SK-N-SH (cell line): ENCODE measurements at regions not wholly inside any gene's neighbourhood (a gene's known extent, or its start where the extent isn't known, plus 50 kb on each side); places are given as distances from the start of the nearest gene placed in this dataset.

Experiments used
- CTCF ChIA-PET: fragments of 300-600, 350-600 bp; formaldehyde crosslinking; extraction: SDS; loops from one replicate; lab custom pipeline; 2021; lab: Yijun Ruan, JAX
- POLR2A ChIA-PET: fragments of 350-600 bp; sonication (Branson Sonifier 250); formaldehyde crosslinking; extraction: SDS; loops from one replicate; lab custom pipeline; 2020; ENCODE audit warnings: antibody characterized with exemption, inconsistent platforms; lab: Yijun Ruan, JAX
- DNase-seq: peaks from one replicate; pipeline ENCODE4 v3.0.0; 2012
- H2AFZ ChIP-seq: fragments of 200-600 bp; sonication (generic); 2 replicates; pipeline ENCODE4 v1.8.1; 2016; ENCODE audit warnings: antibody characterized with exemption, mild to moderate bottlenecking, low read depth
- H3F3A ChIP-seq: fragments of 200-600 bp; sonication (generic); replicated peaks from 2 replicates; pipeline ENCODE3; 2016; ENCODE audit warnings: antibody characterized with exemption, mild to moderate bottlenecking; ENCODE audit not compliant: insufficient read depth
- H3K27ac ChIP-seq, 2 experiments: fragments of 200-500 bp in 1 of 2; fragments of 200-600 bp in 1 of 2; sonication (Bioruptor generic) in 1 of 2; sonication (generic), shearing (Covaris generic) in 1 of 2; 2 replicates each; pipeline versions ENCODE4 v1.5.1 to v1.6.1; 2014 to 2016; ENCODE audit warnings: low read depth in 2 of 2, inconsistent platforms in 1 of 2, low read length in 1 of 2, mild to moderate bottlenecking in 1 of 2, mixed read lengths in 1 of 2
- H3K27me3 ChIP-seq: fragments of 200-600 bp; sonication (generic), shearing (Covaris generic); 2 replicates; pipeline ENCODE4 v1.6.1; 2016; ENCODE audit warnings: mixed run types; ENCODE audit not compliant: insufficient read depth
- H3K36me3 ChIP-seq, 2 experiments: fragments of 200-500 bp in 1 of 2; fragments of 200-600 bp in 1 of 2; sonication (Bioruptor generic) in 1 of 2; sonication (generic) in 1 of 2; replicated peaks in 1 of 2; 2 replicates each; pipeline versions ENCODE3 to v1.5.1; 2014 to 2016; ENCODE audit warnings: low read length in 1 of 2, mild to moderate bottlenecking in 1 of 2; ENCODE audit not compliant: insufficient read depth in 2 of 2, control insufficient read depth in 1 of 2
- H3K4me1 ChIP-seq, 2 experiments: fragments of 200-500 bp in 1 of 2; fragments of 200-600 bp in 1 of 2; sonication (Bioruptor generic) in 1 of 2; sonication (generic), shearing (Covaris generic) in 1 of 2; 2 replicates each; pipeline versions ENCODE4 v1.5.1 to v1.6.1; 2014 to 2016; ENCODE audit warnings: low read depth in 1 of 2, low read length in 1 of 2, mixed run types in 1 of 2; ENCODE audit not compliant: insufficient read depth in 2 of 2, control insufficient read depth in 1 of 2
- H3K4me2 ChIP-seq: fragments of 200-600 bp; sonication (generic), shearing (Covaris generic); 2 replicates; pipeline ENCODE4 v1.6.1; 2017; ENCODE audit warnings: mixed run types
- H3K4me3 ChIP-seq, 2 experiments: fragments of 200-500 bp in 1 of 2; fragments of 200-600 bp in 1 of 2; sonication (Bioruptor generic) in 1 of 2; sonication (generic), shearing (Covaris generic) in 1 of 2; 2 replicates each; pipeline versions ENCODE4 v1.5.1 to v1.8.1; 2014 to 2016; ENCODE audit warnings: low read depth in 2 of 2, inconsistent platforms in 1 of 2, low read length in 1 of 2, mild to moderate bottlenecking in 1 of 2, mixed read lengths in 1 of 2, moderate library complexity in 1 of 2
- H3K79me2 ChIP-seq: fragments of 200-600 bp; sonication (generic); 2 replicates; pipeline ENCODE4 v1.8.1; 2017; ENCODE audit warnings: mild to moderate bottlenecking; ENCODE audit not compliant: insufficient read depth
- H3K9ac ChIP-seq: fragments of 200-600 bp; sonication (generic); 2 replicates; pipeline ENCODE4 v1.6.1; 2017; ENCODE audit warnings: mixed run types
- H3K9me2 ChIP-seq: fragments of 200-600 bp; sonication (generic); 2 replicates; pipeline ENCODE4 v1.6.1; 2017; ENCODE audit warnings: mixed run types
- H3K9me3 ChIP-seq: fragments of 200-600 bp; sonication (generic); 2 replicates; pipeline ENCODE4 v1.6.1; 2017; ENCODE audit warnings: mixed run types, mild to moderate bottlenecking, moderate library complexity
- H4K20me1 ChIP-seq: fragments of 200-600 bp; sonication (generic); 2 replicates; pipeline ENCODE4 v1.6.1; 2017; ENCODE audit warnings: mild to moderate bottlenecking, mixed run types; ENCODE audit not compliant: insufficient read depth
- EP300 ChIP-seq, 2 experiments: IDR thresholded peaks; 2 replicates each; pipeline versions ENCODE4 v1.4.0 to v1.6.1; 2012; ENCODE audit warnings: borderline replicate concordance in 1 of 2, low read depth in 1 of 2, low read length in 1 of 2
- FOXJ3 ChIP-seq: sonication (generic); formaldehyde crosslinking; IDR thresholded peaks from 2 replicates; pipeline ENCODE4 v1.5.1; 2020; ENCODE audit warnings: mild to moderate bottlenecking, missing genetic modification reagents
- GABPA ChIP-seq: IDR thresholded peaks from 2 replicates; pipeline ENCODE4 v1.4.0; 2012; ENCODE audit warnings: low read depth, mild to moderate bottlenecking
- IRF3 ChIP-seq: fragments of 150-350 bp; IDR thresholded peaks from 2 replicates; pipeline ENCODE4 v1.6.1; 2016; ENCODE audit warnings: mild to moderate bottlenecking, low read depth, low read length
- NFIC ChIP-seq: IDR thresholded peaks from 2 replicates; pipeline ENCODE4 v1.4.0; 2012; ENCODE audit warnings: borderline replicate concordance
- NRF1 ChIP-seq: IDR thresholded peaks from 2 replicates; pipeline ENCODE4 v1.6.1; 2012; ENCODE audit warnings: low read depth, mild to moderate bottlenecking, low read length
- SMC3 ChIP-seq: IDR thresholded peaks from 2 replicates; pipeline ENCODE4 v1.6.1; 2012; ENCODE audit warnings: low read depth, low read length, improper control_type of control experiment
- USF2 ChIP-seq: fragments of 150-350 bp; IDR thresholded peaks from 2 replicates; pipeline ENCODE4 v1.6.1; 2017; ENCODE audit warnings: antibody characterized with exemption, low read length, low read depth, borderline replicate concordance
- WGBS: methylation state at CpG from one replicate; pipeline ENCODE4 v1.1.6; 2017; ENCODE audit warnings: low lambda C conversion rate; 5-methylcytosine and 5-hydroxymethylcytosine counted together

GRCh38 chr2:196290569-196290968, 119.2 kb upstream of the STK17B start:
- H3K27ac ChIP-seq: no peak overlapping the region
- no peaks in the 10 kb centered on the region for H3K27me3 ChIP-seq
- H4K20me1 ChIP-seq: no peaks in the 10 kb centered on the region
- H2AFZ ChIP-seq: no peak overlapping the region
- 100% methylated on average over 1 of the region's 1 CpG for WGBS
- H3K4me3 ChIP-seq: no peak overlapping the region
- no peak for DNase-seq
- H3K9me3 ChIP-seq: no peaks in the 10 kb centered on the region
- H3K79me2 ChIP-seq: no peaks in the 10 kb centered on the region
- no peak overlapping the region for H3K9ac ChIP-seq
- no peak overlapping the region for H3K4me2 ChIP-seq
- H3K36me3 ChIP-seq: no peaks in the 10 kb centered on the region
- peaks cover 8 to 17% of the 10 kb centered on the region in 2 experiments for H3K4me1 ChIP-seq
- TF ChIP-seq NRF1 (no peak), FOXJ3 (CRISPR knock-in tag) (no peak), EP300 (IDR thresholded peaks at IDR 0.05; ENCODE audit: borderline replicate concordance in 1 of 2, low read depth in 1 of 2, low read length in 1 of 2) (no peak), SMC3 (no peak)
- ChIA-PET POLR2A (interaction anchor here (0.6 kb wide), 1 partner anchor 41 kb away, joined by 6 read pairs; no protein-coding TSS in a partner anchor), CTCF (interaction anchor here (0.6 to 1.6 kb wide), 3 partner anchors 11 to 212 kb away, joined by 3 to 4 read pairs (median 3); no protein-coding TSS in a partner anchor)
- no peaks in the 10 kb centered on the region for H3K9me2 ChIP-seq
- peaks cover 17% of the 10 kb centered on the region for H3F3A ChIP-seq

- CTCF ChIA-PET: no interaction called here
These were observed 120.0 kb upstream of the STK17B start for GRCh38 chr2:196291426-196291825.

More at GRCh38 chr2:196291426-196291825, 120.0 kb upstream of the STK17B start:
- no peak for DNase-seq
- no peaks in the 10 kb centered on the region for H3K36me3 ChIP-seq
- POLR2A ChIA-PET: no interaction called here
- 99% methylated on average over 2 of the region's 2 CpGs for WGBS
- peaks cover 8 to 14% of the 10 kb centered on the region in 2 experiments for H3K4me1 ChIP-seq
- no peaks in the 10 kb centered on the region for H3K9me2 ChIP-seq
- H3K9me3 ChIP-seq: no peaks in the 10 kb centered on the region
- H3F3A ChIP-seq: peaks cover 17% of the 10 kb centered on the region
- no peak overlapping the region for H2AFZ ChIP-seq
- H3K27ac ChIP-seq: no peak overlapping the region
- TF ChIP-seq NFIC: no peak
- no peak for TF ChIP-seq GABPA
- TF ChIP-seq IRF3: no peak
- no peak for TF ChIP-seq USF2
- H3K27me3 ChIP-seq: no peaks in the 10 kb centered on the region
- no peaks in the 10 kb centered on the region for H4K20me1 ChIP-seq
- H3K4me3 ChIP-seq: no peak overlapping the region
- no peaks in the 10 kb centered on the region for H3K79me2 ChIP-seq
- no peak overlapping the region for H3K4me2 ChIP-seq
- H3K9ac ChIP-seq: no peak overlapping the region
